ENCODE measurements at regions not wholly inside any gene's neighbourhood (a gene's known extent, or its start where the extent isn't known, plus 50 kb on each side); places are given as distances from the start of the nearest gene placed in this dataset.

DNA sequence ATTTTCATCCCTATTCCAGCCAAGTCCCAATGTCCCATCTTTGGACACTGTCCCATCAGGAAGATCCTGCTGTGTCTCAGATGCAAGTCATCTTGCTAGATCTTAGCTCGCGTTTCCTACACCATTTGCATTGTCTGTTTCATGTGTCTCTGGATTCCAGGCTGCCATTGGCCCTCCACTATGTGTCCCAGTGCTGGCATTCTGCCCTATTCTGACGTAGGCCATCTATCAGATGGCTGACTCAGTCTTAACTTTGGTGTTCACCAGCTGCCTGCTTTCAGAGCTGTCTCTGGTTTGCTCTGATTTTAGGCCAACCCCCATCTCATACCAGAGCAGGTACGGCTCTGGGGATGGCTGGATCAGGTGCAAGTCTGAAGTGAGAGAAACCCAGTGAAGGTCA is 300.9 kb upstream of the ASIC2 start:
- TF ChIP-seq, protein P1, sequence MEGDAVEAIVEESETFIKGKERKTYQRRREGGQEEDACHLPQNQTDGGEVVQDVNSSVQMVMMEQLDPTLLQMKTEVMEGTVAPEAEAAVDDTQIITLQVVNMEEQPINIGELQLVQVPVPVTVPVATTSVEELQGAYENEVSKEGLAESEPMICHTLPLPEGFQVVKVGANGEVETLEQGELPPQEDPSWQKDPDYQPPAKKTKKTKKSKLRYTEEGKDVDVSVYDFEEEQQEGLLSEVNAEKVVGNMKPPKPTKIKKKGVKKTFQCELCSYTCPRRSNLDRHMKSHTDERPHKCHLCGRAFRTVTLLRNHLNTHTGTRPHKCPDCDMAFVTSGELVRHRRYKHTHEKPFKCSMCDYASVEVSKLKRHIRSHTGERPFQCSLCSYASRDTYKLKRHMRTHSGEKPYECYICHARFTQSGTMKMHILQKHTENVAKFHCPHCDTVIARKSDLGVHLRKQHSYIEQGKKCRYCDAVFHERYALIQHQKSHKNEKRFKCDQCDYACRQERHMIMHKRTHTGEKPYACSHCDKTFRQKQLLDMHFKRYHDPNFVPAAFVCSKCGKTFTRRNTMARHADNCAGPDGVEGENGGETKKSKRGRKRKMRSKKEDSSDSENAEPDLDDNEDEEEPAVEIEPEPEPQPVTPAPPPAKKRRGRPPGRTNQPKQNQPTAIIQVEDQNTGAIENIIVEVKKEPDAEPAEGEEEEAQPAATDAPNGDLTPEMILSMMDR (IDR thresholded peaks at IDR 0.05), result no peak
- TF ChIP-seq EZH2 (IDR thresholded peaks at IDR 0.05; ENCODE audit: borderline replicate concordance, insufficient read depth, low read depth, low read length, poor library complexity, severe bottlenecking), result no peak
